PC-9 (cell line): ENCODE measurements at regions not wholly inside any gene's neighbourhood (a gene's known extent, or its start where the extent isn't known, plus 50 kb on each side); places are given as distances from the start of the nearest gene placed in this dataset.
A peak's percentile ranks its signal among the peaks of the same experiment; 100 is the strongest.

Experiments
- BruUV-seq: library from RNA; stranded (reverse); fragments of 400-500 nt; replicated peaks from 2 replicates; lab custom pipeline; 2021; lab: Mats Ljungman, UMichigan
- CTCF ChIA-PET: fragments of 300-600 bp; sonication (Branson Sonifier 250); formaldehyde crosslinking; loops from one replicate; lab custom pipeline; 2022; ENCODE audit warnings: antibody characterized with exemption; lab: Charles Lee
- POLR2A ChIA-PET: fragments of 300-600 bp; sonication (Branson Sonifier 250); formaldehyde crosslinking; loops from one replicate; lab custom pipeline; 2022; ENCODE audit warnings: antibody characterized with exemption; ENCODE audit not compliant: unreplicated experiment; lab: Charles Lee
- DNase-seq, 2 experiments: peaks; one replicate each; pipeline versions ENCODE4 v3.0.0 to v3.0.0-alpha.2; 2015 to 2022; ENCODE audit warnings: mixed read lengths in 1 of 2
- H2AFZ ChIP-seq: fragments of 200-600 bp; sonication (generic); 2 replicates; pipeline ENCODE4 v1.8.1; 2017; ENCODE audit warnings: antibody characterized with exemption
- H3F3A ChIP-seq: fragments of 200-600 bp; sonication (generic); 2 replicates; pipeline ENCODE4 v1.8.1; 2017; ENCODE audit warnings: antibody characterized with exemption, mild to moderate bottlenecking, low read depth; ENCODE audit not compliant: insufficient read depth
- H3K27ac ChIP-seq: fragments of 200-600 bp; sonication (generic); 2 replicates; pipeline ENCODE4 v1.6.1; 2016; ENCODE audit warnings: mixed run types
- H3K27me3 ChIP-seq: fragments of 200-600 bp; sonication (generic); 2 replicates; pipeline ENCODE4 v1.6.1; 2016; ENCODE audit warnings: low read depth, mixed run types; ENCODE audit not compliant: insufficient read depth
- H3K36me3 ChIP-seq: fragments of 200-600 bp; sonication (generic); 2 replicates; pipeline ENCODE4 v1.6.1; 2016; ENCODE audit warnings: low read depth, mixed run types
- H3K4me1 ChIP-seq: fragments of 200-600 bp; sonication (generic); replicated peaks from 2 replicates; pipeline ENCODE4 v1.6.1; 2016; ENCODE audit warnings: mixed run types; ENCODE audit not compliant: insufficient read depth
- H3K4me2 ChIP-seq: fragments of 200-600 bp; sonication (generic); 2 replicates; pipeline ENCODE4 v1.6.1; 2017; ENCODE audit warnings: mixed run types
- H3K4me3 ChIP-seq: fragments of 200-600 bp; sonication (generic); 2 replicates; pipeline ENCODE4 v1.6.1; 2016; ENCODE audit warnings: mixed run types
- H3K79me2 ChIP-seq: fragments of 200-600 bp; sonication (generic); 2 replicates; pipeline ENCODE4 v1.6.1; 2017; ENCODE audit warnings: low read depth, mixed run types
- H3K9me2 ChIP-seq: fragments of 200-600 bp; sonication (generic); 2 replicates; pipeline ENCODE4 v1.8.1; 2017; ENCODE audit warnings: mild to moderate bottlenecking; ENCODE audit not compliant: insufficient read depth
- H3K9me3 ChIP-seq: fragments of 200-600 bp; sonication (generic); 2 replicates; pipeline ENCODE4 v1.8.1; 2016; ENCODE audit warnings: low read depth; ENCODE audit not compliant: insufficient read depth
- H4K20me1 ChIP-seq: fragments of 200-600 bp; sonication (generic); 2 replicates; pipeline ENCODE4 v1.8.1; 2017; ENCODE audit not compliant: insufficient read depth
- EZH2 ChIP-seq: fragments of 200-600 bp; sonication (generic); IDR thresholded peaks from 2 replicates; pipeline ENCODE4 v1.8.0; 2017; ENCODE audit warnings: antibody characterized with exemption, low read depth
- intact Hi-C: fragments of 100-400 bp; cut with micrococcal nuclease; formaldehyde crosslinking; loops from one replicate; pipeline ENCODE4 v1.10.0; 2022; ENCODE audit not compliant: unreplicated experiment
- TF ChIP-seq, protein P1 (sequence below): fragments of 200-600 bp; sonication (generic); conservative IDR thresholded peaks from 2 replicates; pipeline ENCODE4 v1.6.1; 2017; ENCODE audit warnings: mixed run types, antibody characterized with exemption, mild to moderate bottlenecking, moderate library complexity

DNA sequence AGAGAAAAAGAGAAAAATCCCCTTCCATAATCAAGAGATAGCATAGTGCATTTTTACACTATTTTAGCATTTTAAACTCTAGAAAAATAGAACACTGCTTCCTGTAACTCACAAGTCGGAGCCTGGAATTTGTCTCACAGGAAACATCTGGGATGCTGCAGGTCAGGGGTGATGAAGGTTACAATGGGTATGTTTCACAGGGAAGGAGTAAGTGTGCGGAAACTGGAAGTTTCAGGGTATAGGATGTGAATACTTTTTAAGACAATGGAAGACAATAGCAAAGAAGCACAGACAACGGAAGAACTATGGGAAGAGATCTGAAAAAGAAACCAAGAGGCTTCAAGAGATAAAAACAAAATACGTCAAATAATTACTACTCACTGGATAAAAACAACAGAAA lies 361.0 kb upstream of the MARCKS start:
- CTCF ChIA-PET: no interaction called here
- H3K9me2 ChIP-seq: no peaks in the 10 kb centered on the region
- H3F3A ChIP-seq: peaks cover 25% of the 10 kb centered on the region
- no TSS peak for BruUV-seq
- intact Hi-C loops: no loop called here
- DNase-seq: no peak
- POLR2A ChIA-PET: no interaction called here
- peak overlapping the region; percentile 75 for H3K27ac ChIP-seq
- H4K20me1 ChIP-seq: no peaks in the 10 kb centered on the region
- peaks cover 53% of the 10 kb centered on the region for H3K4me1 ChIP-seq
- no peak overlapping the region for H2AFZ ChIP-seq
- no peak overlapping the region for H3K4me3 ChIP-seq
- no peaks in the 10 kb centered on the region for H3K36me3 ChIP-seq
- H3K9me3 ChIP-seq: peaks cover 1% of the 10 kb centered on the region; the same call in 1 of the 2 replicates
- TF ChIP-seq EZH2: no peak
- TF ChIP-seq, protein P1, sequence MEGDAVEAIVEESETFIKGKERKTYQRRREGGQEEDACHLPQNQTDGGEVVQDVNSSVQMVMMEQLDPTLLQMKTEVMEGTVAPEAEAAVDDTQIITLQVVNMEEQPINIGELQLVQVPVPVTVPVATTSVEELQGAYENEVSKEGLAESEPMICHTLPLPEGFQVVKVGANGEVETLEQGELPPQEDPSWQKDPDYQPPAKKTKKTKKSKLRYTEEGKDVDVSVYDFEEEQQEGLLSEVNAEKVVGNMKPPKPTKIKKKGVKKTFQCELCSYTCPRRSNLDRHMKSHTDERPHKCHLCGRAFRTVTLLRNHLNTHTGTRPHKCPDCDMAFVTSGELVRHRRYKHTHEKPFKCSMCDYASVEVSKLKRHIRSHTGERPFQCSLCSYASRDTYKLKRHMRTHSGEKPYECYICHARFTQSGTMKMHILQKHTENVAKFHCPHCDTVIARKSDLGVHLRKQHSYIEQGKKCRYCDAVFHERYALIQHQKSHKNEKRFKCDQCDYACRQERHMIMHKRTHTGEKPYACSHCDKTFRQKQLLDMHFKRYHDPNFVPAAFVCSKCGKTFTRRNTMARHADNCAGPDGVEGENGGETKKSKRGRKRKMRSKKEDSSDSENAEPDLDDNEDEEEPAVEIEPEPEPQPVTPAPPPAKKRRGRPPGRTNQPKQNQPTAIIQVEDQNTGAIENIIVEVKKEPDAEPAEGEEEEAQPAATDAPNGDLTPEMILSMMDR: no peak
- no peaks in the 10 kb centered on the region for H3K79me2 ChIP-seq
- 0 out of 2 replicates have a peak overlapping the region, but pooled peaks have one; percentile 5 for H3K4me2 ChIP-seq
- no peaks in the 10 kb centered on the region for H3K27me3 ChIP-seq

DNA sequence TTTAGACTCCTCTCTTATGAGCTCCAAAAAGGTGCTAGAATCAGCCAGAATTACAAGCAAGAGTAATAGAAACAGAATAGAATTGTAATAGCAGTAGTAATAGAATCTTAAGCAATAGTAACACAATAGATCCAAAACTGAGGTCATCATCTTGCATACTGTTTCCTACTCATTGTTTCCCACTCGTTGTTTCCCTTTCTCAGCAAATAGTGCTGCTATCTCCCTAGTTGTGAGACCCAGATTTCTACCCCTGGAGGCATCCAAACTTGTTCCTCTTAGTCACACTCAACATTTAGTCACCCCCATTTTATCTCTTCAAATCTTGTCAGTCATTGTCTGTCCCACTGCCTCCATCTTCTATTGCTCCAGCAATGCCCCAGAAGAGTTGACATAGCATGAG lies 356.9 kb upstream of the MARCKS start:
- Histone ChIP-seq H3K9me3 (peaks cover 6% of the 10 kb centered on the region; the same call in 1 of the 2 replicates), H3K27me3 (no peaks in the 10 kb centered on the region), H3K79me2 (no peaks in the 10 kb centered on the region), H3K4me2 (no peak overlapping the region), H3K27ac (no peak overlapping the region), H4K20me1 (no peaks in the 10 kb centered on the region), H3K4me1 (peaks cover 13% of the 10 kb centered on the region), H3K4me3 (no peak overlapping the region), H3F3A (peaks cover 5% of the 10 kb centered on the region; the same call in 1 of the 2 replicates), H3K36me3 (no peaks in the 10 kb centered on the region), H3K9me2 (no peaks in the 10 kb centered on the region), H2AFZ (no peak overlapping the region)
- DNase-seq: no peak
- ChIA-PET POLR2A (interaction anchor here (0.6 kb wide), 1 partner anchor 111 kb away, joined by 3 read pairs; no protein-coding TSS in a partner anchor), CTCF (interaction anchor here (1.2 kb wide), 1 partner anchor 358 kb away, joined by 3 read pairs; no protein-coding TSS in a partner anchor)
- intact Hi-C loops: no loop called here
- TF ChIP-seq, protein P1: no peak
- no peak for TF ChIP-seq EZH2
- BruUV-seq: no TSS peak

DNA sequence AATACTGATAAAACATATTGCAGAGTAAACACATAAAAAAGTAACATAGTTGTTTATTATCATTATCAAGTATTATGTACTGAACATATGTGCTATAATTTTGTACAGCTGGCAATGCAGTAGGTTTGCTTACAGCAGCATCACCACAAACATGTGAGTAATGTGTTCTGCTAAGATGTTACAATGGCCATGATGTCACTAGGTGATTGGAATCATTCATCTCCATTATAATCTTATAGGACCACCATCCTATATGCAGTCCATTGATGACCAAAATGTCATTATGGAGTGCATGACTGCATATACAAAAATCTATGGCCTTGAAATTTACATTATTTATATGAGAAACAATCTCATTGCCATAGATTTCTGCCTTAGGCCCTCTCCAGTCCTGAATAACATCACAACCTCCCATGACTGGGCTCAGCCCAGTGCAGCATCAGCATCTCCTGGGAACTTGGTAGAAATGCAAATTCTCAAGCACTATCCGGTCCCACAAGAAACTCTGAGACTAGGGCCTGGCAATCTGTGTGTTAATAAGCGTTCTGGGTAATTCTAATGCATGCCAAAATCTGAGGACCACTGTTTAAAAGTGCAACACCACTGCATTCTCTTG lies 352.0 kb upstream of the MARCKS start:
- Histone ChIP-seq H3K9me2 (no peaks in the 10 kb centered on the region), H3K4me2 (no peak overlapping the region), H3K36me3 (no peaks in the 10 kb centered on the region), H3K9me3 (0 out of 2 replicates have a peak, but pooled peaks cover 6% of the 10 kb centered on the region), H3K79me2 (no peaks in the 10 kb centered on the region), H2AFZ (no peak overlapping the region), H3F3A (no peaks in the 10 kb centered on the region), H4K20me1 (no peaks in the 10 kb centered on the region), H3K4me1 (no peaks in the 10 kb centered on the region), H3K4me3 (no peak overlapping the region), H3K27ac (no peak overlapping the region), H3K27me3 (no peaks in the 10 kb centered on the region)
- intact Hi-C loops: no loop called here
- TF ChIP-seq EZH2: no peak
- TF ChIP-seq, protein P1: no peak
- no peak for DNase-seq
- ChIA-PET POLR2A (no interaction called here), CTCF (no interaction called here)
- BruUV-seq: no TSS peak
